Thoracic aorta (tissue), 2 donors: ENCODE measurements at regions not wholly inside any gene's neighbourhood (a gene's known extent, or its start where the extent isn't known, plus 50 kb on each side); places are given as distances from the start of the nearest gene placed in this dataset.

Experiments used
- ATAC-seq: fragments of 150-250 bp; one replicate; pipeline ENCODE4 v1.8.0; 2017; ENCODE audit warnings: low read depth; ENCODE audit not compliant: insufficient number of reproducible peaks, low FRiP score
- DNase-seq: peaks from one replicate; pipeline ENCODE4 v3.0.0-alpha.2; 2020; ENCODE audit warnings: low spot score
- H3K27ac ChIP-seq, 2 donors: fragments of 200-600 bp; sonication (generic); 1 replicate in 1 of 2; 2 replicates in 1 of 2; pipeline ENCODE4 v1.5.1; 2016; ENCODE audit warnings: mild to moderate bottlenecking in 2 of 2, moderate library complexity in 2 of 2
- H3K27me3 ChIP-seq: fragments of 200-600 bp; sonication (generic); replicated peaks from 2 replicates; pipeline ENCODE4 v1.6.0; 2016; ENCODE audit warnings: mild to moderate bottlenecking; ENCODE audit not compliant: insufficient read depth
- H3K36me3 ChIP-seq: fragments of 200-600 bp; sonication (generic); one replicate; pipeline ENCODE4 v1.5.1; 2016
- H3K4me1 ChIP-seq, 2 donors: fragments of 200-600 bp; sonication (generic); 1 replicate in 1 of 2; 2 replicates in 1 of 2; pipeline versions ENCODE4 v1.5.1 to v1.6.0; 2016; ENCODE audit warnings: low read depth in 2 of 2, mild to moderate bottlenecking in 1 of 2; ENCODE audit not compliant: control insufficient read depth in 1 of 2
- H3K4me3 ChIP-seq: fragments of 200-600 bp; sonication (generic); 2 replicates; pipeline ENCODE4 v1.5.1; 2016; ENCODE audit warnings: mild to moderate bottlenecking
- H3K9me3 ChIP-seq: fragments of 200-600 bp; sonication (generic); 2 replicates; pipeline ENCODE4 v1.5.1; 2016
- CTCF ChIP-seq: fragments of 200-600 bp; sonication (generic); IDR thresholded peaks from one replicate; pipeline ENCODE4 v1.5.1; 2019; ENCODE audit warnings: antibody characterized with exemption

- H3K36me3 ChIP-seq, result no peaks in the 10 kb centered on the region
- no peak for DNase-seq
- TF ChIP-seq CTCF, result no peak
- ATAC-seq, result no peak
- no peak overlapping the region for H3K27ac ChIP-seq
- no peaks in the 10 kb centered on the region for H3K27me3 ChIP-seq
- H3K4me1 ChIP-seq, result no peaks in the 10 kb centered on the region
- no peak overlapping the region for H3K4me3 ChIP-seq
- peaks cover 8% of the 10 kb centered on the region for H3K9me3 ChIP-seq
Observed at GRCh38 chr1:5256793-5257192, 602.4 kb downstream of the AJAP1 start.

DNA sequence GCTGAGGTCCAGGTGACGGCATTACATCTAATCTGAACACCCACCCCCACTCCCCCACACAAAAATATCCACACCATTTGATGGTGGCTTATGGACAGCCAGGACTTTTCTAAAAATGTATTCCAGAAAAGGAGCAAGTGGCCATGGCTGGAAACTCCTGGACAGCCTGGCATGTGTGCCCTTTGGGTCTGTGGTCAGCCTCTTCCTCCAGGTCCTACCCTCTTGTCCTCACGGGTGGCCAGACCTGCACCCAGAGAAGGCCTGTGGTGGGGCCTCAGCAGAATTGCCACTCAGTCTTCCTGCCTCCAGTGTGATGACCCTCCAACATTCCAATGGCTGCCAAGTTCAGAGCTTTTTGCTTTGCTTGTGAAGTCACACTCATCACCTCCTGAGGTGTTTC lies 600.6 kb downstream of the AJAP1 start:
- ATAC-seq, result no peak
- H3K27me3 ChIP-seq, result no peaks in the 10 kb centered on the region
- no peak overlapping the region for H3K4me3 ChIP-seq
- no peak for DNase-seq
- no peak overlapping the region for H3K27ac ChIP-seq
- H3K36me3 ChIP-seq, result no peaks in the 10 kb centered on the region
- H3K9me3 ChIP-seq, result peaks cover 8% of the 10 kb centered on the region
- TF ChIP-seq CTCF, result no peak
- H3K4me1 ChIP-seq, result no peaks in the 10 kb centered on the region

- no peak for TF ChIP-seq CTCF
- H3K9me3 ChIP-seq, result peaks cover 4% of the 10 kb centered on the region
- no peak for ATAC-seq
Observed at GRCh38 chr1:5254131-5254725, 599.8 kb downstream of the AJAP1 start.

GRCh38 chr1:5253036-5253435 lies 598.6 kb downstream of the AJAP1 start:
- Histone ChIP-seq H3K27me3 (no peaks in the 10 kb centered on the region), H3K9me3 (no peaks in the 10 kb centered on the region), H3K36me3 (no peaks in the 10 kb centered on the region), H3K27ac (no peak overlapping the region), H3K4me3 (no peak overlapping the region), H3K4me1 (no peaks in the 10 kb centered on the region)
- no peak for TF ChIP-seq CTCF
- no peak for ATAC-seq
- no peak for DNase-seq

More at GRCh38 chr1:5254131-5254725, 599.8 kb downstream of the AJAP1 start:
- Histone ChIP-seq H3K4me1 (no peaks in the 10 kb centered on the region), H3K27ac (no peak overlapping the region), H3K27me3 (no peaks in the 10 kb centered on the region), H3K36me3 (no peaks in the 10 kb centered on the region), H3K4me3 (no peak overlapping the region)
- no peak for DNase-seq

DNA sequence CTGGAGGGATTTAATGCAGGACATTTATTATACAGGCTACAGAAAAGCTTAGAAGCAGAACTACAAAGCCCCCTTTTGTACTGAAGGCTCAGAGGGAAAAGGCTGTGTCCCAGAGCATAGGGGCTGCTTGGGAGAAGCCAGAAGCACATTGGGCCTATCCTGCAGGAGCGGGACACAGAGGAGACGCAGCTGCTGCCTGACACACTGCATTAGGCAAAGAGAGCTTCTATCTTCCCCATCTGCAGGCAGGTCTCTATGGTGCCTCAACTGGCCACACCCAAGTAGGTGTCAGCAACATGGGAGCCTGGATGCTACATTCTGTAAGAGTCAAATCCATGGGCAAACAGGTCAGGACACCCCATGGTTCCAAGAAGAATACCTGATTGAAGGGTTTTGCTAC lies 595.9 kb downstream of the AJAP1 start:
- no peak for ATAC-seq
- no peak for TF ChIP-seq CTCF
- no peaks in the 10 kb centered on the region for H3K9me3 ChIP-seq
- H3K4me3 ChIP-seq, result no peak overlapping the region
- no peak overlapping the region for H3K27ac ChIP-seq
- no peaks in the 10 kb centered on the region for H3K27me3 ChIP-seq
- H3K36me3 ChIP-seq, result no peaks in the 10 kb centered on the region
- DNase-seq, result no peak
- no peaks in the 10 kb centered on the region for H3K4me1 ChIP-seq
